NCI-H82 treated with DMSO at 0.1 percent for 48 hours (cell line): ENCODE measurements at regions not wholly inside any gene's neighbourhood (a gene's known extent, or its start where the extent isn't known, plus 50 kb on each side); places are given as distances from the start of the nearest gene placed in this dataset.

Experiments used
- DNase-seq: peaks from one replicate; lab custom pipeline; 2025; ENCODE audit not compliant: unreplicated experiment; lab: John Stamatoyannopoulos, UW

GRCh38 chr15:88403351-88403791 is 63.8 kb downstream of the MRPL46 start:
- no peak for DNase-seq

GRCh38 chr15:88401996-88402656 is 65.1 kb downstream of the MRPL46 start:
- no peak for DNase-seq

GRCh38 chr15:88401251-88401995 is 65.8 kb downstream of the MRPL46 start:
- DNase-seq: no peak

GRCh38 chr15:88400591-88401250 is 66.5 kb downstream of the MRPL46 start:
- DNase-seq: peak; percentile 94

GRCh38 chr15:88400084-88400483 is 67.1 kb downstream of the MRPL46 start:
- peak; percentile 16 for DNase-seq

- no peak for DNase-seq
Measured at GRCh38 chr15:88399021-88399685, 68.0 kb downstream of the MRPL46 start.

GRCh38 chr15:88398011-88398410 is 69.2 kb downstream of the MRPL46 start:
- DNase-seq: no peak

- no peak for DNase-seq
Measured at GRCh38 chr15:88397506-88397905, 69.7 kb downstream of the MRPL46 start.

- DNase-seq: no peak
Measured at GRCh38 chr15:88395872-88396781, 71.1 kb downstream of the MRPL46 start.

- no peak for DNase-seq
Measured at GRCh38 chr15:88395241-88395640, 71.9 kb downstream of the MRPL46 start.

- no peak for DNase-seq
Measured at GRCh38 chr15:88394553-88395145, 72.5 kb downstream of the MRPL46 start.

- DNase-seq: no peak
Measured at GRCh38 chr15:88393719-88394519, 73.3 kb downstream of the MRPL46 start.

GRCh38 chr15:88391700-88392099 is 75.5 kb downstream of the MRPL46 start:
- DNase-seq: no peak

GRCh38 chr15:88391006-88391405 is 76.2 kb downstream of the MRPL46 start:
- no peak for DNase-seq

- no peak for DNase-seq
Measured at GRCh38 chr15:88390164-88390901, 76.9 kb downstream of the MRPL46 start.

GRCh38 chr15:88389120-88389519 is 78.1 kb downstream of the MRPL46 start:
- DNase-seq: no peak

- DNase-seq: no peak
Measured at GRCh38 chr15:88388686-88389085, 78.5 kb downstream of the MRPL46 start.

GRCh38 chr15:88385078-88385700 is 82.0 kb downstream of the MRPL46 start:
- no peak for DNase-seq
